ENCODE measurements at regions not wholly inside any gene's neighbourhood (a gene's known extent, or its start where the extent isn't known, plus 50 kb on each side); places are given as distances from the start of the nearest gene placed in this dataset.

GRCh38 chr15:69523010-69524001 lies 70.7 kb downstream of the RPLP1 start:
- DNase-seq (ENCODE audit: insufficient read length, low spot score) = peak; percentile 70
- peak; percentile 82 for FAIRE-seq
- TF ChIP-seq, protein P1, sequence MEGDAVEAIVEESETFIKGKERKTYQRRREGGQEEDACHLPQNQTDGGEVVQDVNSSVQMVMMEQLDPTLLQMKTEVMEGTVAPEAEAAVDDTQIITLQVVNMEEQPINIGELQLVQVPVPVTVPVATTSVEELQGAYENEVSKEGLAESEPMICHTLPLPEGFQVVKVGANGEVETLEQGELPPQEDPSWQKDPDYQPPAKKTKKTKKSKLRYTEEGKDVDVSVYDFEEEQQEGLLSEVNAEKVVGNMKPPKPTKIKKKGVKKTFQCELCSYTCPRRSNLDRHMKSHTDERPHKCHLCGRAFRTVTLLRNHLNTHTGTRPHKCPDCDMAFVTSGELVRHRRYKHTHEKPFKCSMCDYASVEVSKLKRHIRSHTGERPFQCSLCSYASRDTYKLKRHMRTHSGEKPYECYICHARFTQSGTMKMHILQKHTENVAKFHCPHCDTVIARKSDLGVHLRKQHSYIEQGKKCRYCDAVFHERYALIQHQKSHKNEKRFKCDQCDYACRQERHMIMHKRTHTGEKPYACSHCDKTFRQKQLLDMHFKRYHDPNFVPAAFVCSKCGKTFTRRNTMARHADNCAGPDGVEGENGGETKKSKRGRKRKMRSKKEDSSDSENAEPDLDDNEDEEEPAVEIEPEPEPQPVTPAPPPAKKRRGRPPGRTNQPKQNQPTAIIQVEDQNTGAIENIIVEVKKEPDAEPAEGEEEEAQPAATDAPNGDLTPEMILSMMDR (IDR thresholded peaks at IDR 0.05; ENCODE audit: insufficient read depth, missing control alignments) = peak; percentile 80

DNA sequence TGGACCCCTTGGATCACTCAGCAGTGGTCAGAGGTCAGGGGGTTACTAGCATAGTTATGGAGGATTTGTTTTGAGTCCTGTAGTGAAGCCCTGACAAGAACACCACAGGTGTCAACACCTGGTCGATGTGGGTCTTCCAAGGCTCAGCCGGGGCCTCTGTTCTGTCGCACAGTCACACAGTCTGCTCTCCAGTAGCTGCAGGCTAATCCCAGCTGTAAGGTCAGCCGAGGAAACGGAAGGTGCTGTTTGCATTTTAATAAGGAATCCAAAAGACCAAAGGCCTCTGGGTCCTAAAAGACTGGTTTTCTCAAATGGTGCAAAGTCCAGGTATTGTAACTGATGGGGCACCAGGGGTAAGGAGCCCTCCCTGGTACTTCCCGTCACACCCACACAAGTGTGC lies 71.7 kb downstream of the RPLP1 start:
- DNase-seq (ENCODE audit: insufficient read length, low spot score) = no peak
- no peak for FAIRE-seq
- TF ChIP-seq, protein P1 (IDR thresholded peaks at IDR 0.05; ENCODE audit: insufficient read depth, missing control alignments) = no peak

DNA sequence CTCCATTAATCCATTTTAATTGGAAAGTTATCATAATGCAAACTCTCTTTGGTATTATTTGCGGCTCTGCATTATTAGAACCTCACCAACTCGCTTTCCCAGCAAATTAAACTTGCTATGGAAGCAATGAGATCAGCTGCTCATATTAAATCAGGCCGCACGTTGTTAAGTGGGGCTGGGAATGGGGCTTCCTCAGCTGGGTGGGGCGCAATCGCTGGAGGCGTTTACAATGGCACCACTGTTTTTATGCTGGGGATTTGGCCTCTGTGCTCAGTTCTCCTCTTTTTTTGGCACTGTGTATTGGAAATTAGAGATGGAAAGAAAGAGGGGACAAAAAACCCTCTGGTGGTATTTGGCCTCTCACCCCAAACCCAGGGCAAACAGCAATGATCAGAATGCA lies 72.2 kb downstream of the RPLP1 start:
- FAIRE-seq = no peak

GRCh38 chr15:69525543-69525942 lies 72.9 kb downstream of the RPLP1 start:
- TF ChIP-seq, protein P1 (IDR thresholded peaks at IDR 0.05; ENCODE audit: insufficient read depth, missing control alignments) = no peak
- DNase-seq (ENCODE audit: insufficient read length, low spot score) = no peak
- no peak for FAIRE-seq

More for the DNA sequence above, 72.2 kb downstream of the RPLP1 start:
- TF ChIP-seq, protein P1 (IDR thresholded peaks at IDR 0.05; ENCODE audit: insufficient read depth, missing control alignments) = no peak
- no peak for DNase-seq (ENCODE audit: insufficient read length, low spot score)

GRCh38 chr15:69526081-69527061 lies 73.8 kb downstream of the RPLP1 start:
- DNase-seq (ENCODE audit: insufficient read length, low spot score) (no peak), FAIRE-seq (no peak)
- TF ChIP-seq, protein P1 (IDR thresholded peaks at IDR 0.05; ENCODE audit: insufficient read depth, missing control alignments) = no peak

DNA sequence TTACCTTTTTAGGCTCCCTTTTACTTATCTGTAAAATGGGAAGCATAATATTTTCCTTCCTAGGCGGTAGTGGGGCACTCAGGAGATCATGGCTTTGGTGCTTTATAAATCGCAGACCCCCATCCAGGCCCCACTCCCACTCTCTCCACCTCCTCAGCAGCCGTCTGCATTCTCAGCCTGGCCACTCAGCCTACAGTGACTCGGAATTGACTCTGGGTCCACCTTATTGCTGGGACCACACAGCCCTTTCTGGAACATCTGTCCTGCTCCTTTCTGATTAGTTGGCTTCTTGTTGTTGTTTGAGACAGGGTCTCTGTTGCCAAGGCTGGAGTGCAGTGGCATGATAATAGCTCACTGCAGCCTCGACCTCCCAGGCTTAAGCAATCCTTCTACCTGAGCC lies 76.5 kb downstream of the RPLP1 start:
- no peak for DNase-seq (ENCODE audit: insufficient read length, low spot score)
- TF ChIP-seq, protein P1 (IDR thresholded peaks at IDR 0.05; ENCODE audit: insufficient read depth, missing control alignments) = no peak
- FAIRE-seq = no peak

All from D721Med (cell line).